ENCODE measurements at regions not wholly inside any gene's neighbourhood (a gene's known extent, or its start where the extent isn't known, plus 50 kb on each side); places are given as distances from the start of the nearest gene placed in this dataset.

DNA sequence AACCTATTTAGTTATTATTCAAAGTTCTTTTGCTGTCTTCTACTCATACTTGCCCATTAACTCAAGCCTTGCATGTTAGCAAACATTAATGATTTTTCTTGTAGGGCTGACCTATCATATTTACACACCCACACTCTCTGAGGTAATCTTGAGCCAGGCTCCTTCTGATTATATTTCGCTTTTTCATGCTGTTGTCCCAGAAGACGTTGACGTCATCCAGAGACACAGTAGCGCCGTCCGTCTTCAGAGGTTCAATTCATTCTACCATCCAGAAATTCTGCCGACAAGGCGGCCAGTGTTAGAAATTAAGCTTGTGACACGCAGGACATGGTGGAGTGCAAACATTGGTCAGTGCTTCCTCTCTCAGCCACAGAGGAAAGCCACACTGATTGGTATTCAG lies 584.7 kb downstream of the BMP2 start:
- Histone ChIP-seq H4K20me1 (ENCODE audit: control insufficient read depth, extremely low read depth, insufficient read depth, low read length) (no peaks in the 10 kb centered on the region), H3K9ac (ENCODE audit: control insufficient read depth, extremely low read depth, insufficient read depth, low read length) (no peak overlapping the region), H3K36me3 (ENCODE audit: control insufficient read depth in 2 of 2, extremely low read depth in 1 of 2, insufficient read depth in 2 of 2, low read length in 2 of 2) (no peaks in the 10 kb centered on the region), H3K4me2 (ENCODE audit: control insufficient read depth, extremely low read depth, insufficient read depth, low read depth, low read length) (no peak overlapping the region), H3K79me2 (ENCODE audit: control insufficient read depth, insufficient read depth, low read length) (no peaks in the 10 kb centered on the region), H2AFZ (ENCODE audit: control insufficient read depth, low read length) (no peak overlapping the region), H3K9me3 (ENCODE audit: control insufficient read depth, low read depth, low read length) (no peaks in the 10 kb centered on the region), H3K27ac (ENCODE audit: control insufficient read depth, insufficient read depth, low read length) (no peak overlapping the region), H3K4me1 (ENCODE audit: control insufficient read depth, extremely low read depth, insufficient read depth, low read length) (peaks cover 24% of the 10 kb centered on the region), H3K9me1 (ENCODE audit: control insufficient read depth, extremely low read depth, insufficient read depth, low read length) (no peaks in the 10 kb centered on the region), H3K4me3 (ENCODE audit: control insufficient read depth in 2 of 3, extremely low read depth in 1 of 3, insufficient read depth in 2 of 3, low read depth in 1 of 3, low read length in 3 of 3) (no peak overlapping the region), H3K27me3 (ENCODE audit: control insufficient read depth, extremely low read depth, insufficient read depth, low read length) (no peaks in the 10 kb centered on the region)
- no peak for FAIRE-seq
- no peak for DNase-seq (ENCODE audit: low read depth, low spot score)
- dilution Hi-C loops (cut with MboI; ENCODE audit: extremely low pct_ligation_motif_present, low sequenced_read_pairs) = no loop called here
- TF ChIP-seq, protein P1, sequence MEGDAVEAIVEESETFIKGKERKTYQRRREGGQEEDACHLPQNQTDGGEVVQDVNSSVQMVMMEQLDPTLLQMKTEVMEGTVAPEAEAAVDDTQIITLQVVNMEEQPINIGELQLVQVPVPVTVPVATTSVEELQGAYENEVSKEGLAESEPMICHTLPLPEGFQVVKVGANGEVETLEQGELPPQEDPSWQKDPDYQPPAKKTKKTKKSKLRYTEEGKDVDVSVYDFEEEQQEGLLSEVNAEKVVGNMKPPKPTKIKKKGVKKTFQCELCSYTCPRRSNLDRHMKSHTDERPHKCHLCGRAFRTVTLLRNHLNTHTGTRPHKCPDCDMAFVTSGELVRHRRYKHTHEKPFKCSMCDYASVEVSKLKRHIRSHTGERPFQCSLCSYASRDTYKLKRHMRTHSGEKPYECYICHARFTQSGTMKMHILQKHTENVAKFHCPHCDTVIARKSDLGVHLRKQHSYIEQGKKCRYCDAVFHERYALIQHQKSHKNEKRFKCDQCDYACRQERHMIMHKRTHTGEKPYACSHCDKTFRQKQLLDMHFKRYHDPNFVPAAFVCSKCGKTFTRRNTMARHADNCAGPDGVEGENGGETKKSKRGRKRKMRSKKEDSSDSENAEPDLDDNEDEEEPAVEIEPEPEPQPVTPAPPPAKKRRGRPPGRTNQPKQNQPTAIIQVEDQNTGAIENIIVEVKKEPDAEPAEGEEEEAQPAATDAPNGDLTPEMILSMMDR (optimal IDR thresholded peaks at IDR 0.05 in 1 of 3, IDR thresholded peaks at IDR 0.05 in 1 of 3, conservative IDR thresholded peaks at IDR 0.05 in 1 of 3; ENCODE audit: extremely low read depth in 1 of 3, insufficient read depth in 2 of 3, low read length in 3 of 3) = no peak
- TF ChIP-seq EZH2 (IDR thresholded peaks at IDR 0.05; ENCODE audit: low read length) = no peak

DNA sequence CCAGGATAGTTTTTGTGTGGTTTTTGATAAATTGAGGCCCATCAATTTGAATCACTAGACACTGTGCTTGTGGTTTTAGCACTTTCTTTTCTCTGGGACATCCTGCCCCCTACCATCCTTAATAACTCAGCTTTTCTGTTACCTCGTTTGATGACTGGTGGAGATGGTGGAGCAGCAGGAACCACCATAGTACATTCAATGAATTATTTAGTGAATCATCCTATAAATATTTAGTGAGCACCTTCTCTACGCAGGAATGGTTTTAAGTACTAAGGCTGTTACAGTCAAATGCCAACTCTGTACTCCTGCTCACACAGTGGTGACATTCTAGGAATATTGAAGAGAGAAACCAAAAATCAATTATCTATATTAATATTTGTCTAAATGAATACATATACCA lies 585.2 kb downstream of the HAO1 start:
- no peak for TF ChIP-seq EZH2 (IDR thresholded peaks at IDR 0.05; ENCODE audit: low read length)
- TF ChIP-seq, protein P1 (optimal IDR thresholded peaks at IDR 0.05 in 1 of 3, IDR thresholded peaks at IDR 0.05 in 1 of 3, conservative IDR thresholded peaks at IDR 0.05 in 1 of 3; ENCODE audit: extremely low read depth in 1 of 3, insufficient read depth in 2 of 3, low read length in 3 of 3) = no peak
- H3K9me1 ChIP-seq (ENCODE audit: control insufficient read depth, extremely low read depth, insufficient read depth, low read length) = no peaks in the 10 kb centered on the region
- H3K4me2 ChIP-seq (ENCODE audit: control insufficient read depth, extremely low read depth, insufficient read depth, low read depth, low read length) = no peak overlapping the region
- peaks cover 7% of the 10 kb centered on the region for H3K4me1 ChIP-seq (ENCODE audit: control insufficient read depth, extremely low read depth, insufficient read depth, low read length)
- dilution Hi-C loops (cut with MboI; ENCODE audit: extremely low pct_ligation_motif_present, low sequenced_read_pairs) = no loop called here
- H4K20me1 ChIP-seq (ENCODE audit: control insufficient read depth, extremely low read depth, insufficient read depth, low read length) = no peaks in the 10 kb centered on the region
- no peaks in the 10 kb centered on the region for H3K9me3 ChIP-seq (ENCODE audit: control insufficient read depth, low read depth, low read length)
- no peak overlapping the region for H3K9ac ChIP-seq (ENCODE audit: control insufficient read depth, extremely low read depth, insufficient read depth, low read length)
- H3K27ac ChIP-seq (ENCODE audit: control insufficient read depth, insufficient read depth, low read length) = no peak overlapping the region
- DNase-seq (ENCODE audit: low read depth, low spot score) (no peak), FAIRE-seq (no peak)
- no peak overlapping the region for H2AFZ ChIP-seq (ENCODE audit: control insufficient read depth, low read length)
- H3K27me3 ChIP-seq (ENCODE audit: control insufficient read depth, extremely low read depth, insufficient read depth, low read length) = no peaks in the 10 kb centered on the region
- H3K36me3 ChIP-seq (ENCODE audit: control insufficient read depth in 2 of 2, extremely low read depth in 1 of 2, insufficient read depth in 2 of 2, low read length in 2 of 2) = no peaks in the 10 kb centered on the region
- H3K4me3 ChIP-seq (ENCODE audit: control insufficient read depth in 2 of 3, extremely low read depth in 1 of 3, insufficient read depth in 2 of 3, low read depth in 1 of 3, low read length in 3 of 3) = no peak overlapping the region
- H3K79me2 ChIP-seq (ENCODE audit: control insufficient read depth, insufficient read depth, low read length) = no peaks in the 10 kb centered on the region

Data from keratinocyte (primary cell).